LNCaP clone FGC (cell line): ENCODE measurements at regions not wholly inside any gene's neighbourhood (a gene's known extent, or its start where the extent isn't known, plus 50 kb on each side); places are given as distances from the start of the nearest gene placed in this dataset.
A peak's percentile ranks its signal among the peaks of the same experiment; 100 is the strongest.

Experiments
- DNase-seq: peaks from one replicate; pipeline ENCODE4 v3.0.0-alpha.2; 2011; ENCODE audit warnings: low read depth
- H3K4me3 ChIP-seq: 2 replicates; pipeline ENCODE4 v1.5.1; 2011; ENCODE audit warnings: mild to moderate bottlenecking, low read depth, low read length, control low read depth
- TF ChIP-seq, protein P1 (sequence below): IDR thresholded peaks from 2 replicates; pipeline ENCODE4 v1.5.1; 2012; ENCODE audit warnings: mild to moderate bottlenecking; ENCODE audit not compliant: control insufficient read depth, insufficient read depth; ENCODE audit errors: extremely low read depth

GRCh38 chr13:80884056-80884785, 543.3 kb upstream of the SPRY2 start:
- TF ChIP-seq, protein P1, sequence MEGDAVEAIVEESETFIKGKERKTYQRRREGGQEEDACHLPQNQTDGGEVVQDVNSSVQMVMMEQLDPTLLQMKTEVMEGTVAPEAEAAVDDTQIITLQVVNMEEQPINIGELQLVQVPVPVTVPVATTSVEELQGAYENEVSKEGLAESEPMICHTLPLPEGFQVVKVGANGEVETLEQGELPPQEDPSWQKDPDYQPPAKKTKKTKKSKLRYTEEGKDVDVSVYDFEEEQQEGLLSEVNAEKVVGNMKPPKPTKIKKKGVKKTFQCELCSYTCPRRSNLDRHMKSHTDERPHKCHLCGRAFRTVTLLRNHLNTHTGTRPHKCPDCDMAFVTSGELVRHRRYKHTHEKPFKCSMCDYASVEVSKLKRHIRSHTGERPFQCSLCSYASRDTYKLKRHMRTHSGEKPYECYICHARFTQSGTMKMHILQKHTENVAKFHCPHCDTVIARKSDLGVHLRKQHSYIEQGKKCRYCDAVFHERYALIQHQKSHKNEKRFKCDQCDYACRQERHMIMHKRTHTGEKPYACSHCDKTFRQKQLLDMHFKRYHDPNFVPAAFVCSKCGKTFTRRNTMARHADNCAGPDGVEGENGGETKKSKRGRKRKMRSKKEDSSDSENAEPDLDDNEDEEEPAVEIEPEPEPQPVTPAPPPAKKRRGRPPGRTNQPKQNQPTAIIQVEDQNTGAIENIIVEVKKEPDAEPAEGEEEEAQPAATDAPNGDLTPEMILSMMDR, result no peak
- no peak for DNase-seq
- no peak overlapping the region for H3K4me3 ChIP-seq

- DNase-seq, result no peak
- TF ChIP-seq, protein P1, result no peak
- H3K4me3 ChIP-seq, result no peak overlapping the region
Observed at GRCh38 chr13:80883545-80883944, 542.6 kb upstream of the SPRY2 start.

GRCh38 chr13:80881942-80882445, 541.1 kb upstream of the SPRY2 start:
- TF ChIP-seq, protein P1, result no peak
- H3K4me3 ChIP-seq, result no peak overlapping the region
- peak; percentile 37 for DNase-seq

DNA sequence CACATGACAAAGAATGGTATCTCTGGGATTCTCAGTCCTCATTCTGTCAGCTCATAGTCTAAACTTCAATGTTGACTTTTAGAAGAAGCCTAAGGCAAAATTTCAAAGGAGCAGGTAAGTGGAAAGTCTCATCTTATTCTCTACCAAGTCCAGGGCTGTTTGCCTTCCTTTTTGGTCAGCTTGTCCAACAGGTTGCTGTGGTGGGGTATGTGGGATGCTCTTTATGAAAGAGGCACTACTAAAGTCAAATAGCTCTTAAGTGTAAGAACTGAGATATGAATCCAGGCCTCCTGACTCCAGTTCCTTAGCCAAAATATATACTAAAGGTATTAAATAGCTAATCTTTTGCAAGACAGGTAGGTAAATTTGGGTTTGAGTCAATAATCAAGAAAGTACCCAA, 540.6 kb upstream of the SPRY2 start:
- DNase-seq, result no peak
- TF ChIP-seq, protein P1, result no peak
- no peak overlapping the region for H3K4me3 ChIP-seq

- TF ChIP-seq, protein P1, result no peak
- no peak overlapping the region for H3K4me3 ChIP-seq
- DNase-seq, result no peak
Observed at GRCh38 chr13:80881034-80881433, 540.1 kb upstream of the SPRY2 start.

DNA sequence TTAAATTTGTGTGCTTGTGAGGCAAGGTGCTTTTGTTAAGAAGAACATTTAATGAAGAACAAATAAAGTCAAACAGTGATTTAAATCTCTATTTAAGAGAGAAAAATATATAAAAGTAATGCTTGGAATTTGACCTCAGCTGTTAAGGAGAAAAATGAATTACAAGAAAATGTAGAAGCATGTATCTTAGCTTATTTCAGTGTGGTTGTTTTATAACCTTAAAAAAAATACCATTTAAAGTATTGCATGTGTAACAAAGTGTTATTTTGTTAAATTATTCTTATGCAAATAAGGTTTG, 537.0 kb upstream of the SPRY2 start:
- no peak overlapping the region for H3K4me3 ChIP-seq
- TF ChIP-seq, protein P1, result no peak
- DNase-seq, result no peak
